H9 (cell line): ENCODE measurements at regions not wholly inside any gene's neighbourhood (a gene's known extent, or its start where the extent isn't known, plus 50 kb on each side); places are given as distances from the start of the nearest gene placed in this dataset.

ENCODE experiments used
- DNase-seq: peaks from one replicate; pipeline ENCODE4 v3.0.0-alpha.2; 2017
- H2AFZ ChIP-seq: one replicate; pipeline ENCODE4 v1.6.1; 2013; ENCODE audit warnings: mild to moderate bottlenecking, low read length, control low read depth, moderate library complexity
- H2AK5ac ChIP-seq: 2 replicates; pipeline ENCODE4 v1.6.1; 2013; ENCODE audit warnings: low read length, control low read depth, mixed read lengths; ENCODE audit not compliant: insufficient read length
- H2BK120ac ChIP-seq: one replicate; pipeline ENCODE4 v1.6.1; 2013; ENCODE audit warnings: low read depth, mild to moderate bottlenecking, low read length, control low read depth, inconsistent platforms; ENCODE audit not compliant: poor library complexity, severe bottlenecking
- H2BK12ac ChIP-seq: 2 replicates; pipeline ENCODE4 v1.6.1; 2013; ENCODE audit warnings: low read length, control low read depth, mixed read lengths, low read depth; ENCODE audit not compliant: insufficient read length
- H2BK15ac ChIP-seq: 2 replicates; pipeline ENCODE4 v1.6.1; 2013; ENCODE audit warnings: low read depth, low read length, control low read depth
- H2BK20ac ChIP-seq: one replicate; pipeline ENCODE4 v1.6.1; 2013; ENCODE audit warnings: low read depth, mild to moderate bottlenecking, low read length, control low read depth, inconsistent platforms; ENCODE audit not compliant: poor library complexity, severe bottlenecking
- H2BK5ac ChIP-seq: 2 replicates; pipeline ENCODE4 v1.6.1; 2013; ENCODE audit warnings: low read length, control low read depth, mixed read lengths; ENCODE audit not compliant: insufficient read length
- H3K14ac ChIP-seq: 2 replicates; pipeline ENCODE4 v1.6.1; 2013; ENCODE audit warnings: low read length, control low read depth; ENCODE audit not compliant: insufficient read depth
- H3K18ac ChIP-seq: 2 replicates; pipeline ENCODE4 v1.6.1; 2013; ENCODE audit warnings: low read depth, mild to moderate bottlenecking, mixed read lengths, low read length, control low read depth; ENCODE audit not compliant: insufficient read length
- H3K23ac ChIP-seq: 2 replicates; pipeline ENCODE4 v1.6.1; 2013; ENCODE audit warnings: low read length, control low read depth, mixed read lengths, low read depth; ENCODE audit not compliant: insufficient read length
- H3K23me2 ChIP-seq: 2 replicates; pipeline ENCODE4 v1.6.1; 2013; ENCODE audit warnings: low read depth, mild to moderate bottlenecking, mixed read lengths, low read length, control low read depth; ENCODE audit not compliant: insufficient read length, poor library complexity, severe bottlenecking
- H3K27ac ChIP-seq: 2 replicates; pipeline ENCODE4 v1.5.1; 2013; ENCODE audit warnings: low read length, control low read depth, mixed read lengths, low read depth; ENCODE audit not compliant: insufficient read length
- H3K27me3 ChIP-seq: 2 replicates; pipeline ENCODE4 v1.6.1; 2013; ENCODE audit warnings: low read length, control low read depth, inconsistent platforms; ENCODE audit not compliant: insufficient read depth
- H3K4ac ChIP-seq: 2 replicates; pipeline ENCODE4 v1.6.1; 2013; ENCODE audit warnings: low read depth, mild to moderate bottlenecking, control low read depth, inconsistent platforms, low read length, moderate library complexity
- H3K4me1 ChIP-seq: 2 replicates; pipeline ENCODE4 v1.6.1; 2013; ENCODE audit warnings: low read length, control low read depth, inconsistent platforms; ENCODE audit not compliant: insufficient read depth
- H3K4me2 ChIP-seq: 2 replicates; pipeline ENCODE4 v1.6.1; 2013; ENCODE audit warnings: low read length, control low read depth, mixed read lengths; ENCODE audit not compliant: insufficient read length, insufficient read depth
- H3K56ac ChIP-seq: 2 replicates; pipeline ENCODE4 v1.6.1; 2013; ENCODE audit warnings: low read depth, mild to moderate bottlenecking, mixed read lengths, low read length, control low read depth; ENCODE audit not compliant: insufficient read length
- H3K79me1 ChIP-seq: 2 replicates; pipeline ENCODE4 v1.6.1; 2013; ENCODE audit warnings: low read depth, mild to moderate bottlenecking, moderate library complexity, low read length, control low read depth, inconsistent platforms; ENCODE audit not compliant: insufficient read depth, poor library complexity, severe bottlenecking
- H3K79me2 ChIP-seq: 2 replicates; pipeline ENCODE4 v1.6.1; 2013; ENCODE audit warnings: low read length, control low read depth, inconsistent platforms; ENCODE audit not compliant: insufficient read depth
- H3K9ac ChIP-seq: 2 replicates; pipeline ENCODE4 v1.6.1; 2013; ENCODE audit warnings: low read length, control low read depth, mixed read lengths; ENCODE audit not compliant: insufficient read length; ENCODE audit errors: extremely low read depth
- H3K9me3 ChIP-seq: one replicate; pipeline ENCODE4 v1.6.1; 2013; ENCODE audit warnings: low read depth, low read length, inconsistent platforms; ENCODE audit not compliant: control insufficient read depth
- H3T11ph ChIP-seq: one replicate; pipeline ENCODE4 v1.6.1; 2013; ENCODE audit warnings: mild to moderate bottlenecking, low read length, control low read depth, inconsistent platforms
- H4K20me1 ChIP-seq: one replicate; pipeline ENCODE4 v1.6.1; 2013; ENCODE audit not compliant: control insufficient read depth, insufficient read length, insufficient read depth
- H4K5ac ChIP-seq: 2 replicates; pipeline ENCODE4 v1.6.1; 2013; ENCODE audit warnings: low read depth, mild to moderate bottlenecking, mixed read lengths, low read length, control low read depth; ENCODE audit not compliant: insufficient read length
- H4K8ac ChIP-seq: replicated peaks from 2 replicates; pipeline ENCODE4 v1.6.1; 2013; ENCODE audit warnings: low read length, control low read depth, mixed read lengths, low read depth; ENCODE audit not compliant: insufficient read length
- H4K91ac ChIP-seq: 2 replicates; pipeline ENCODE4 v1.6.1; 2013; ENCODE audit warnings: low read depth, mild to moderate bottlenecking, moderate library complexity, mixed read lengths, low read length, control low read depth; ENCODE audit not compliant: insufficient read length
- H3K27ac Mint-ChIP-seq, 3 experiments: 2 replicates in 2 of 3; 3 replicates in 1 of 3; pipeline ENCODE4 v1.8.0; 2020 to 2021; ENCODE audit warnings: mixed read lengths in 3 of 3, mild to moderate bottlenecking in 1 of 3, moderate library complexity in 1 of 3
- H3K27me3 Mint-ChIP-seq: 2 replicates; pipeline ENCODE4 v1.8.0; 2021; ENCODE audit warnings: low read depth, mild to moderate bottlenecking, moderate library complexity, mixed read lengths
- H3K36me3 Mint-ChIP-seq, 3 experiments: 2 replicates in 2 of 3; 3 replicates in 1 of 3; pipeline ENCODE4 v1.8.0; 2020 to 2021; ENCODE audit warnings: low read depth in 3 of 3, mixed read lengths in 3 of 3; ENCODE audit not compliant: insufficient read depth in 1 of 3
- H3K4me1 Mint-ChIP-seq, 2 experiments: 2 replicates each; pipeline ENCODE4 v1.8.0; 2020; ENCODE audit warnings: mixed read lengths in 2 of 2
- H3K4me3 Mint-ChIP-seq, 2 experiments: 2 replicates in 1 of 2; 3 replicates in 1 of 2; pipeline ENCODE4 v1.8.0; 2020 to 2021; ENCODE audit warnings: mild to moderate bottlenecking in 2 of 2, mixed read lengths in 2 of 2, moderate library complexity in 1 of 2
- H3K9me3 Mint-ChIP-seq, 2 experiments: 2 replicates in 1 of 2; 3 replicates in 1 of 2; pipeline ENCODE4 v1.8.0; 2020; ENCODE audit warnings: mild to moderate bottlenecking in 2 of 2, mixed read lengths in 2 of 2, moderate library complexity in 1 of 2
- TF ChIP-seq, protein P1 (sequence below): fragments of 200-600 bp; sonication (generic); conservative IDR thresholded peaks from 3 replicates; pipeline ENCODE4 v1.8.0; 2021; ENCODE audit warnings: antibody characterized with exemption, mild to moderate bottlenecking

- no peak overlapping the region for H3K27ac ChIP-seq
- H2BK20ac ChIP-seq: no peak overlapping the region
- no peak overlapping the region for H2BK5ac ChIP-seq
- no peak overlapping the region for H3K4ac ChIP-seq
- peaks cover 9% of the 10 kb centered on the region for H3K9me3 ChIP-seq
- no peaks in the 10 kb centered on the region for H3K4me1 ChIP-seq
- no peak overlapping the region for H3K56ac ChIP-seq
- no peak overlapping the region for H3K23ac ChIP-seq
- Mint-ChIP-seq H3K27me3 (peaks cover 15% of the 10 kb centered on the region), H3K4me3 (no peak overlapping the region), H3K4me1 (no peaks in the 10 kb centered on the region), H3K36me3 (peaks cover 4 to 22% (median 12%) of the 10 kb centered on the region in 3 experiments; a peak in 6 of 7 replicates), H3K27ac (no peak overlapping the region), H3K9me3 (peaks cover 32 to 34% of the 10 kb centered on the region in 2 experiments)
- H2BK15ac ChIP-seq: no peak overlapping the region
- H3K79me2 ChIP-seq: no peaks in the 10 kb centered on the region
- TF ChIP-seq, protein P1, sequence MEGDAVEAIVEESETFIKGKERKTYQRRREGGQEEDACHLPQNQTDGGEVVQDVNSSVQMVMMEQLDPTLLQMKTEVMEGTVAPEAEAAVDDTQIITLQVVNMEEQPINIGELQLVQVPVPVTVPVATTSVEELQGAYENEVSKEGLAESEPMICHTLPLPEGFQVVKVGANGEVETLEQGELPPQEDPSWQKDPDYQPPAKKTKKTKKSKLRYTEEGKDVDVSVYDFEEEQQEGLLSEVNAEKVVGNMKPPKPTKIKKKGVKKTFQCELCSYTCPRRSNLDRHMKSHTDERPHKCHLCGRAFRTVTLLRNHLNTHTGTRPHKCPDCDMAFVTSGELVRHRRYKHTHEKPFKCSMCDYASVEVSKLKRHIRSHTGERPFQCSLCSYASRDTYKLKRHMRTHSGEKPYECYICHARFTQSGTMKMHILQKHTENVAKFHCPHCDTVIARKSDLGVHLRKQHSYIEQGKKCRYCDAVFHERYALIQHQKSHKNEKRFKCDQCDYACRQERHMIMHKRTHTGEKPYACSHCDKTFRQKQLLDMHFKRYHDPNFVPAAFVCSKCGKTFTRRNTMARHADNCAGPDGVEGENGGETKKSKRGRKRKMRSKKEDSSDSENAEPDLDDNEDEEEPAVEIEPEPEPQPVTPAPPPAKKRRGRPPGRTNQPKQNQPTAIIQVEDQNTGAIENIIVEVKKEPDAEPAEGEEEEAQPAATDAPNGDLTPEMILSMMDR: no peak
- H4K20me1 ChIP-seq: no peaks in the 10 kb centered on the region
- no peak overlapping the region for H3K18ac ChIP-seq
- H3T11ph ChIP-seq: no peak overlapping the region
- H2AFZ ChIP-seq: no peak overlapping the region
- H2BK12ac ChIP-seq: no peak overlapping the region
- no peak overlapping the region for H4K8ac ChIP-seq
- H3K4me2 ChIP-seq: no peak overlapping the region
- H3K9ac ChIP-seq: no peak overlapping the region
- DNase-seq: no peak
- H3K23me2 ChIP-seq: no peaks in the 10 kb centered on the region
- no peak overlapping the region for H4K5ac ChIP-seq
- H4K91ac ChIP-seq: no peak overlapping the region
- H2BK120ac ChIP-seq: no peak overlapping the region
- H3K79me1 ChIP-seq: no peaks in the 10 kb centered on the region
- H3K27me3 ChIP-seq: no peaks in the 10 kb centered on the region
- no peak overlapping the region for H2AK5ac ChIP-seq
- H3K14ac ChIP-seq: no peak overlapping the region
Measured at GRCh38 chr6:1153696-1154245, 158.1 kb upstream of the FOXQ1 start.
